ENCODE measurements at regions not wholly inside any gene's neighbourhood (a gene's known extent, or its start where the extent isn't known, plus 50 kb on each side); places are given as distances from the start of the nearest gene placed in this dataset.

DNA sequence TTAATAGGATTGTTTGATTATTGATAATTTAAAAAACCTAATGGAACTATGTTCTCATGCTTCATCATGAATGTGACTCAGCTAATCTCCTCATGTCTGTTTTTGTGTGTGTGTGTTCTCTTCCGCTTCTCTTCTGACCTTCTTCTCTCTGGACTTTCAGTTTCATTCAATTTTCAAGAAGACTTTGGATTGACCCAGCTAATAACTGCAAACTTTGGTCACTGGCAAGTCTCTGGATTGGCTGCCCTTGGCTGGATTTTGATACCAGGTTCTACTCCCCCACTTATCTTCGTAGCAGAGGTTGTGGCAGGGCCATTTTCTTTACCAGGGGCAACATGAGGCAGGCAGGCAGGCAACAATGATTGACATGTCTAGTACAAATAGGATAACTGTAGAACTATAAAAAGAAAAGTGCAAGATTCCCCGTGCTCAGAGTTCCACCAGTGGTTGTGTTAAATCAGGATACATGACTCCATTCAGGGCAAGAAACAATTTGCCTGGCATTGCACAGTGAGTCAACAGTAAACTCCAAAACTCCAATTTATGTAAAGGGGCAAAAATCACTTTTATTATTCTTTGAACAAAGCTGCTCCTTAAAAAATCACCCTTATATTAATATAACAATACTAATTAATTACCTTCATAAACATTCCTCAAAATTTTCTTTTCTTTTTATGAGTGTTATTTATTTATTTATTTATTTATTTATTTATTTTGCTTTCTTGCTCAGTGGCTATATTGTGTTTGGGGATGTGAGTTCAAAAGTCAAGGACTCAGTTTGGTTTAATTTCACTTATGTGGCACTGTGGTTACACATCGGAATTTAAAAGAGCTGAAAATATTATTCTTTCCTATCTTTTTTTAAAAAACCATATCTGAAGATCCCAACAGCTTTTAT, 167.6 kb downstream of the RND3 start:
- H3K4me2 ChIP-seq (ENCODE audit: low read length) = no peak overlapping the region
- ChIA-PET POLR2A (ENCODE audit: unreplicated experiment) (no interaction called here), CTCF (no interaction called here)
- no peak overlapping the region for H3K9ac ChIP-seq (ENCODE audit: low read length)
- no peaks in the 10 kb centered on the region for H3F3A ChIP-seq (ENCODE audit: low read length, unreplicated experiment)
- H3K27ac ChIP-seq (ENCODE audit: low read length) = no peak overlapping the region
- no TSS peak for BruUV-seq (replicated peaks)
- H3K4me1 ChIP-seq (ENCODE audit: insufficient read depth, low read length) = no peaks in the 10 kb centered on the region
- no peaks in the 10 kb centered on the region for H3K27me3 ChIP-seq (ENCODE audit: low read length)
- no peaks in the 10 kb centered on the region for H4K20me1 ChIP-seq (ENCODE audit: low read length)
- no peaks in the 10 kb centered on the region for H3K9me3 ChIP-seq (ENCODE audit: low read length)
- no peaks in the 10 kb centered on the region; the same call in 1 of the 2 replicates for H3K9me2 ChIP-seq (replicated peaks; ENCODE audit: low read length)
- no peak for DNase-seq
- H3K79me2 ChIP-seq (ENCODE audit: low read length) = no peaks in the 10 kb centered on the region
- no peak overlapping the region for H3K4me3 ChIP-seq (ENCODE audit: low read length)
- TF ChIP-seq, protein P1, sequence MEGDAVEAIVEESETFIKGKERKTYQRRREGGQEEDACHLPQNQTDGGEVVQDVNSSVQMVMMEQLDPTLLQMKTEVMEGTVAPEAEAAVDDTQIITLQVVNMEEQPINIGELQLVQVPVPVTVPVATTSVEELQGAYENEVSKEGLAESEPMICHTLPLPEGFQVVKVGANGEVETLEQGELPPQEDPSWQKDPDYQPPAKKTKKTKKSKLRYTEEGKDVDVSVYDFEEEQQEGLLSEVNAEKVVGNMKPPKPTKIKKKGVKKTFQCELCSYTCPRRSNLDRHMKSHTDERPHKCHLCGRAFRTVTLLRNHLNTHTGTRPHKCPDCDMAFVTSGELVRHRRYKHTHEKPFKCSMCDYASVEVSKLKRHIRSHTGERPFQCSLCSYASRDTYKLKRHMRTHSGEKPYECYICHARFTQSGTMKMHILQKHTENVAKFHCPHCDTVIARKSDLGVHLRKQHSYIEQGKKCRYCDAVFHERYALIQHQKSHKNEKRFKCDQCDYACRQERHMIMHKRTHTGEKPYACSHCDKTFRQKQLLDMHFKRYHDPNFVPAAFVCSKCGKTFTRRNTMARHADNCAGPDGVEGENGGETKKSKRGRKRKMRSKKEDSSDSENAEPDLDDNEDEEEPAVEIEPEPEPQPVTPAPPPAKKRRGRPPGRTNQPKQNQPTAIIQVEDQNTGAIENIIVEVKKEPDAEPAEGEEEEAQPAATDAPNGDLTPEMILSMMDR (conservative IDR thresholded peaks at IDR 0.05; ENCODE audit: low read depth, low read length) = no peak
- no peak for TF ChIP-seq EZH2phosphoT487 (IDR thresholded peaks at IDR 0.05; ENCODE audit: borderline replicate concordance, low read length)
- TF ChIP-seq EZH2 (IDR thresholded peaks at IDR 0.05; ENCODE audit: low read length, unreplicated experiment) = no peak
- no peaks in the 10 kb centered on the region for H3K36me3 ChIP-seq (ENCODE audit: low read depth, low read length)
- intact Hi-C loops (cut with micrococcal nuclease) = no loop called here
- no peak for ATAC-seq
- no peak overlapping the region for H2AFZ ChIP-seq (ENCODE audit: low read length)

DNA sequence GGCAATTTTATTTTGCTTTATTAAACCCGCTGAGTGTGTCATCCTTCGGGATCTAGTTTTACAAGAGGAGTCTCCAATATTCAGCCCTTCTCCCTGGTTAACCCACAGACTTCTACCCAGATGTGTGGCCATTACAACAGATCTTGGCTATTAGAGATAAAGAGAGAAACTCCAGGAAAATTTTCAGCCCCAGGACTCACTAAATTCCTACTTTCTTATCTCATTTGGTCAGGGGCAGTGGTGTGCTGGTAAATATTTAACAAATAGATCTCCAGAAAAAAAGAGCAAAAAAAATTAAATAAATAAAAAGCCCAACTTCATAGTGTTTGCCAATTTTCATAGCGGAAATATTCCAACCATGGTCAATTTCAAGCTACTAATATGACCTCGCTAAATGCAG, 168.4 kb downstream of the RND3 start:
- Histone ChIP-seq H3K27ac (ENCODE audit: low read length) (no peak overlapping the region), H3K79me2 (ENCODE audit: low read length) (no peaks in the 10 kb centered on the region), H4K20me1 (ENCODE audit: low read length) (no peaks in the 10 kb centered on the region), H2AFZ (ENCODE audit: low read length) (no peak overlapping the region), H3F3A (ENCODE audit: low read length, unreplicated experiment) (no peaks in the 10 kb centered on the region), H3K4me3 (ENCODE audit: low read length) (no peak overlapping the region), H3K27me3 (ENCODE audit: low read length) (no peaks in the 10 kb centered on the region), H3K9ac (ENCODE audit: low read length) (no peak overlapping the region), H3K36me3 (ENCODE audit: low read depth, low read length) (no peaks in the 10 kb centered on the region), H3K4me2 (ENCODE audit: low read length) (no peak overlapping the region), H3K4me1 (ENCODE audit: insufficient read depth, low read length) (no peaks in the 10 kb centered on the region), H3K9me2 (replicated peaks; ENCODE audit: low read length) (no peaks in the 10 kb centered on the region; the same call in 1 of the 2 replicates), H3K9me3 (ENCODE audit: low read length) (no peaks in the 10 kb centered on the region)
- ATAC-seq = no peak
- POLR2A ChIA-PET (ENCODE audit: unreplicated experiment) = no interaction called here
- intact Hi-C loops (cut with micrococcal nuclease) = no loop called here
- CTCF ChIA-PET = no interaction called here
- BruUV-seq (replicated peaks) = no TSS peak
- TF ChIP-seq EZH2 (IDR thresholded peaks at IDR 0.05; ENCODE audit: low read length, unreplicated experiment) (no peak), EZH2phosphoT487 (IDR thresholded peaks at IDR 0.05; ENCODE audit: borderline replicate concordance, low read length) (no peak)
- TF ChIP-seq, protein P1 (conservative IDR thresholded peaks at IDR 0.05; ENCODE audit: low read depth, low read length) = no peak
- DNase-seq = no peak

DNA sequence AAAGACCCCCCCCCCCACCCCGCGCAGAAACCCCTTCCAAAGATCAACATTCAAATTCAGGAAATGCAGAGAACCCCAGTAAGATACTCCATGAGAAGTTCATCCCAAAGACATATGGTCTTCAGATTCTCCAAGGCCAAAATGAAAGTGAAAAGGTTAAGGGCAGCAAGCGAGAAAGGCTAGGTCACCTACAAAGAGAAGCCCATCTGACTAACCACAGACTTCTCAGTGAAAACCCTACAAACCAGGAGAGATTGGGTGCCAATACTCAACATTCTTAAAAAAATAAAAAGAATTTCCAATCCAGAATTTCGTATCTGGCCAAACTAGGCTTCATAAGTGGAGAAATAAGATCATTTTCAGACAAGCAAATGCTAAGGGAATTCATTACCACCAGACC, 175.2 kb downstream of the RND3 start:
- H3K79me2 ChIP-seq (ENCODE audit: low read length) = no peaks in the 10 kb centered on the region
- H3K4me3 ChIP-seq (ENCODE audit: low read length) = no peak overlapping the region
- ChIA-PET CTCF (no interaction called here), POLR2A (ENCODE audit: unreplicated experiment) (no interaction called here)
- no peaks in the 10 kb centered on the region for H3K36me3 ChIP-seq (ENCODE audit: low read depth, low read length)
- H3K27ac ChIP-seq (ENCODE audit: low read length) = no peak overlapping the region
- BruUV-seq (replicated peaks) = no TSS peak
- H3K4me2 ChIP-seq (ENCODE audit: low read length) = no peak overlapping the region
- no peak overlapping the region for H3K9ac ChIP-seq (ENCODE audit: low read length)
- H4K20me1 ChIP-seq (ENCODE audit: low read length) = no peaks in the 10 kb centered on the region
- no peaks in the 10 kb centered on the region for H3F3A ChIP-seq (ENCODE audit: low read length, unreplicated experiment)
- H3K27me3 ChIP-seq (ENCODE audit: low read length) = no peaks in the 10 kb centered on the region
- intact Hi-C loops (cut with micrococcal nuclease) = no loop called here
- no peaks in the 10 kb centered on the region for H3K9me3 ChIP-seq (ENCODE audit: low read length)
- DNase-seq (no peak), ATAC-seq (no peak)
- H3K9me2 ChIP-seq (replicated peaks; ENCODE audit: low read length) = 0 out of 2 replicates have a peak, but pooled peaks cover 4% of the 10 kb centered on the region
- peaks cover 16% of the 10 kb centered on the region for H3K4me1 ChIP-seq (ENCODE audit: insufficient read depth, low read length)
- TF ChIP-seq, protein P1 (conservative IDR thresholded peaks at IDR 0.05; ENCODE audit: low read depth, low read length) = no peak
- TF ChIP-seq EZH2 (IDR thresholded peaks at IDR 0.05; ENCODE audit: low read length, unreplicated experiment) (no peak), EZH2phosphoT487 (IDR thresholded peaks at IDR 0.05; ENCODE audit: borderline replicate concordance, low read length) (no peak)
- no peak overlapping the region for H2AFZ ChIP-seq (ENCODE audit: low read length)

Measured in PC-3 (cell line).